Stomach (tissue), 4 donors: ENCODE measurements at regions not wholly inside any gene's neighbourhood (a gene's known extent, or its start where the extent isn't known, plus 50 kb on each side); places are given as distances from the start of the nearest gene placed in this dataset.

ENCODE experiments used
- CTCF ChIP-seq, 7 experiments: fragments of 450-650 bp in 4 of 7; fragments of 200-600 bp in 3 of 7; sonication (generic) in 3 of 7; IDR thresholded peaks; one replicate each; pipeline ENCODE4 v1.5.1; 2016 to 2019; ENCODE audit warnings: antibody characterized with exemption in 7 of 7, control low read depth in 2 of 7, mild to moderate bottlenecking in 1 of 7
- EP300 ChIP-seq: sonication (generic); formaldehyde crosslinking; IDR thresholded peaks from one replicate; pipeline ENCODE4 v1.6.1; 2017; ENCODE audit warnings: antibody characterized with exemption
- POLR2A ChIP-seq, 4 donors: fragments of 450-650 bp; IDR thresholded peaks; one replicate each; pipeline ENCODE4 v1.6.1; 2016; ENCODE audit warnings: antibody characterized with exemption in 4 of 4, control low read depth in 2 of 4, mild to moderate bottlenecking in 1 of 4, moderate library complexity in 1 of 4

GRCh38 chr1:204760757-204761156 lies 75.2 kb upstream of the LRRN2 start:
- TF ChIP-seq CTCF (IDR thresholded peaks at IDR 0.05) (no peak), POLR2A (IDR thresholded peaks at IDR 0.05) (no peak), EP300 (no peak)
